ENCODE measurements at regions not wholly inside any gene's neighbourhood (a gene's known extent, or its start where the extent isn't known, plus 50 kb on each side); places are given as distances from the start of the nearest gene placed in this dataset.
"Not testable (repeated sequence)": the region's sequence is repeated elsewhere in the genome, so short reads cannot be mapped to it uniquely, and the experiment has no call there.

GRCh38 chr7:136533732-136534131 lies 334.7 kb upstream of the CHRM2 start:
- no peak for DNase-seq (ENCODE audit: low spot score)

GRCh38 chr7:136530831-136531230 lies 337.6 kb upstream of the CHRM2 start:
- no peak for DNase-seq (ENCODE audit: low spot score)

GRCh38 chr7:136528329-136528728 lies 340.1 kb upstream of the CHRM2 start:
- peak; percentile 3 for DNase-seq (ENCODE audit: low spot score)

GRCh38 chr7:136527554-136527953 lies 340.9 kb upstream of the CHRM2 start:
- DNase-seq (ENCODE audit: low spot score), result no peak

DNA sequence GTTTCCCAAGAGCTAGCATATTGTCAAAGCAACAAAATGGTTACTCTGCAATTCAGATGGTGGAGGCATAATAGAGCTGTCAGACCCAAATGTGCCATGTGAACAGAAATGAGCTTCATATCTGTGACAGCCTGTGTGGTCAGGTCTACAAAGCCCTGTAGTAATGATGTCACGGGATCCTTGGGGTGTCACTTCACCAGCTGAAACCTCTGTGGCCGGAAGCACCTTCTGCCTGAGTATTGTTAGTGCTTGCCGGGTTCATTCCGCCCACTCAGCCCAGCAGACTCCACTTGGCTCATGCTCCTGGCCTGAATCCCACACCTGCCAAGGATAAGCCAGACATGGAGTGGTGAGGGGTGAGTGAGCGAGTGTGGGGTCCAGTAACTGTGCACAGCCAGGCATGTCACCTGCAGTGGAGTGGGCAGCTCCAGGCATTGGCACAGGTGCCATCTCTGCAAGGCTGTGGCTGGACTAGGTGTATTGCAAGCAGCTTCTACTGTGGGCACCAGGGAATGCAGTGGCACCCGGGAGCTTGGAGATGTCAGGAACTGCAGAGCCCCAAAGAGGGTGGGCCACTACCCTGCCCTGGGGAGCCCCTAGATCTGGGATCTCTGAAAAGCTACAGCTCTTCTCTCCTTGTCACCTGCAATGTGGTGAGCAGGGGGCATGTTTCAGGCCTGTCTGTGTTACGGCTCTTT lies 341.9 kb upstream of the CHRM2 start:
- no peak for DNase-seq (ENCODE audit: low spot score)

- DNase-seq (ENCODE audit: low spot score), result no peak
Observed at GRCh38 chr7:136523571-136523970, 344.9 kb upstream of the CHRM2 start.

GRCh38 chr7:136517971-136518370 lies 350.5 kb upstream of the CHRM2 start:
- DNase-seq (ENCODE audit: low spot score), result no peak

- no peak for DNase-seq (ENCODE audit: low spot score)
Observed at GRCh38 chr7:136514776-136515175, 353.7 kb upstream of the CHRM2 start.

DNA sequence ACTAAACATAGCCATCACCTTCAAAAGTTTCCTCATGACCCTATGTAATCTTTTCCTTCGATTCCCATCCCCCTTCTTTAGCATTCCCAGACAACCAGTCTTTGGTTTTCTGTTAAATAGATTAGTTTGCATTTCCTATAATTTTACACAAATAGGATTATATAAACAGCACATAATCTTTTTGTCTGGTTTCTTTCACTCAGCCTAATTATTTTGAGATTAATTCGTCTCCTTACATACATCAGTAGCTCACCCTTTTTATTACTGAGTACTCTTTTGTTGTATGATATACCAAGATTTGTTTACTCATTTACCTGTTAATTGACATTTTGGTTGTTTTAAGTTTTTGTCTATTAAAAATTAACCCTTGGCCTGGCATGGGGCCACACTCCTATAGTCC lies 354.7 kb upstream of the CHRM2 start:
- no peak for DNase-seq (ENCODE audit: low spot score)

- DNase-seq (ENCODE audit: low spot score), result no peak
Observed at GRCh38 chr7:136509466-136509865, 359.0 kb upstream of the CHRM2 start.

DNA sequence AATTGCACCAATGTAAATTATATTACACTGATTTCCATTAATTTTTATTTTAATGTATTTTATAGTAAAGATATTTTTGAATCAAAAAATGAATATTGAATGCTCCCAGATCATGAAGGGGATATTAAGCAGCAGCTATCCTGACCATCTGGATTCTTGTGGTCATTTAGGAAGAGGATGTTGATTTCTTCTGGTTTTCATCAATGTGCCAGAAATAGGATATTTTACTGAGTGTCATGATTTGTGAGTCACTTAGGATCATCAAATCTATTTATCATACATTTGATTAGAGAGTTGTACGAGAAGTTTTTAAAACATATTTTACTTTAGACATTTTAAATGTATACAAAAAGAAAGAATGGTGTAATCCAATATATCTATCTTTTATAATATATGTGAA lies 366.3 kb upstream of the CHRM2 start:
- DNase-seq (ENCODE audit: low spot score), result no peak

DNA sequence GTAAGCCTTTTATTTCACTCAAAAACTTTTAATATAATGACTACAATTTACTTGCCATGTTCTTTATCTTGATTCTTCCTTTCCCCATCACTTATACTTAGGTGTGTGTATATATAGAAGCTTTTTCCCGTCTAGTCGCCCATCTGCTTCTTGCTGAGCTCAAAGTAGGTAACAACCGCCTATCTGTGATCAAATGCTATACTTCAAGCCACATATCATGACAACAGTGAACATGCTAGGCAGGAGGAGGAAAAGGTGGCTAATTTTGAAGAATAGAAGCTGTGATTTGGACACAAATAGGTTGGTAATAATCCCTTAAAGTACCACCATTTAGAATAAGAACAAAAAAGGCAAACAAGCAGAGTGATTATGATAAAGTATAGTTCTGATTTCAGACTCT lies 367.3 kb upstream of the CHRM2 start:
- no peak for DNase-seq (ENCODE audit: low spot score)

GRCh38 chr7:136496551-136496950 lies 371.9 kb upstream of the CHRM2 start:
- DNase-seq (ENCODE audit: low spot score), result no peak

DNA sequence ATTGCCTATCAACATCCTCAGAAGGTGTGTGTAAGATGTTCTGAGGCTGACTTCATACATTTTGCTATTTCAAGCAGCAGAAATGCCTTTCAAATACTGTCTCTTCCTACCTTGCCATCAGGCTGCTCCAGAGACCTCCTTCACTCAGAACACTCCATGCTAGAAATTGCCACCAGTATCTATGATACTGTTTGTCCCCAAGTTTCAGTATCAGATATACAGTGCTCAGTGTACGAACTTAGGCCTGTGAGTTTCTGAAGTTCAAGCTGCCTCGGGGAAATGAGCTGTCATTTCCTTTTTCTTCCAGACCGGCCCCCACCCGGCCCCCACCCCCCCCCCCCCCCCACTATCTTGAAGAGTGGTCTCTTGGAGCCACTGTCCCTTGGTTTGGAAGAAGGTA lies 373.4 kb upstream of the CHRM2 start:
- DNase-seq (ENCODE audit: low spot score), result no peak

GRCh38 chr7:136492366-136492765 lies 376.1 kb upstream of the CHRM2 start:
- DNase-seq (ENCODE audit: low spot score), result no peak

DNA sequence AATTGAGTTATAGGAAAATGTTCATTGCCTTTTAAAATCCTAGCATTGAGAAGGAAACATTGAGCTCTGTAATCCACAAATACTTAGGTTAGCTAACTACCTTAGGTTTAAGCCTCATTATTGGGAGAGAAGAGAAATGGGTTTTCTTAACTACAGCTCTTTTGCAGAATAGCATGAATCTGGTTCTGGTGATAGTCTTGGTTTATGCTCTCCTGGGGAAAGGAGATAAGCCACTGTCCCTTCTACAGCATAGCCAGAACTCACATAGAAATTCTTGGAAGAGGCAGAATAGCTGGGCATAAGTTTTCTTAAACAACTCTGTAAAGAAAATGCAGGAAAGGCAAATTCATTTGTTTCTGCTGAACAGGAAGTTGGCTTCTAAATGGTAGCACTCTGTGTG lies 378.6 kb upstream of the CHRM2 start:
- DNase-seq (ENCODE audit: low spot score), result no peak

- no peak for DNase-seq (ENCODE audit: low spot score)
Observed at GRCh38 chr7:136480901-136481300, 387.6 kb upstream of the CHRM2 start.

GRCh38 chr7:136479922-136480321 lies 388.5 kb upstream of the CHRM2 start:
- DNase-seq (ENCODE audit: low spot score), result no peak

DNA sequence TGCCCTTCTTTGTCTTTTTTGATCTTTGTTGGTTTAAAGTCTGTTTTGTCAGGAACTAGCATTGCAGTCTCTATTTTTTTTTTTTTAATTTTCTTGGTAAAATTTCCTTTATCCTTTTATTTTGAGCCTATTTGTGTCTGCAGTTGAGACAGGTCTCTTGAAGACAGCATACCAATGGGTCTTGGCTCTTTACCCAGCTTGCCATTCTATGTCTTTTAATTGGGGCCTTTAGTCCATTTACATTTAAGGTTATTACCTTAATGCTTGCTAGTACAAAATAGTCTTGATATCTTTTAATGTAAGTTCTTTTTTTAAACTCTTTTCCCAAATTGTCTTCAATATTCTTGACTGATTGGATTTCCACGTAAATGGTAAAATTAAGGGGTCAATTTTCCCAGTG lies 398.3 kb upstream of the CHRM2 start:
- no peak for DNase-seq (ENCODE audit: low spot score)

GRCh38 chr7:136452949-136453348 lies 415.5 kb upstream of the CHRM2 start:
- DNase-seq (ENCODE audit: low spot score), result no peak

GRCh38 chr7:136446751-136447150 lies 421.7 kb upstream of the CHRM2 start:
- no peak for DNase-seq (ENCODE audit: low spot score)

- no peak for DNase-seq (ENCODE audit: low spot score)
Observed at GRCh38 chr7:136441835-136442234, 426.6 kb upstream of the CHRM2 start.

DNA sequence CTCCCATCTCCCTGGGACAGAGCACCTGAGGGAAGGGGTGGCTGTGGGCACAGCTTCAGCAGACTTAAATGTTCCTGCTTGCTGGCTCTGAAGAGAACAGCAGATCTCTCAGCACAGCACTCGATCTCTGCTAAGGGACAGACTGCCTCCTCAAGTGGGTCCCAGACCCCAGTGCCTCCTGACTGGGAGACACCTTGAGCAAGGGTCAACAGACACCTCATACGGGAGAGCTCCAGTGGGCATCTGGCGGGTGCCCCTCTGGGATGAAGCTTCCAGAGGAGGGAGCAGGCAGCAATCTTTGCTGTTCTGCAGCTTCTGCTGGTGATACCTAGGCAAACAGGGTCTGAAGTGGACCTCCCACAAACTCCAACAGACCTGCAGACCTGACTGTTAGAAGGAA lies 436.7 kb upstream of the CHRM2 start:
- not testable (repeated sequence) for DNase-seq (ENCODE audit: low spot score)

- DNase-seq (ENCODE audit: low spot score), result no peak
Observed at GRCh38 chr7:136424058-136424457, 444.4 kb upstream of the CHRM2 start.

Data from HT-29 (cell line).